Bronchial epithelial cell (primary cell): ENCODE measurements at regions not wholly inside any gene's neighbourhood (a gene's known extent, or its start where the extent isn't known, plus 50 kb on each side); places are given as distances from the start of the nearest gene placed in this dataset.

Source experiments
- DNase-seq: peaks from one replicate; pipeline ENCODE4 v3.0.0-alpha.2; 2010; ENCODE audit warnings: low read depth
- FAIRE-seq: peaks from 2 replicates; lab custom pipeline; 2011; peaks lifted over from hg19 to GRCh38; lab: Jason Lieb, UNC
- H3K27me3 ChIP-seq: 2 replicates; pipeline ENCODE4 v1.5.1; 2011; ENCODE audit warnings: low read length; ENCODE audit not compliant: control insufficient read depth, insufficient read depth
- H3K36me3 ChIP-seq: 2 replicates; pipeline ENCODE4 v1.5.1; 2011; ENCODE audit warnings: low read length; ENCODE audit not compliant: control insufficient read depth, insufficient read depth
- H3K4me3 ChIP-seq: 2 replicates; pipeline ENCODE4 v1.5.1; 2011; ENCODE audit warnings: mild to moderate bottlenecking, low read depth, low read length, control low read depth
- TF ChIP-seq, protein P1 (sequence below): IDR thresholded peaks from 2 replicates; pipeline ENCODE4 v1.5.1; 2011; ENCODE audit warnings: mild to moderate bottlenecking, moderate library complexity, low read length, control low read depth, inconsistent platforms; ENCODE audit not compliant: insufficient read depth, severe bottlenecking

DNA sequence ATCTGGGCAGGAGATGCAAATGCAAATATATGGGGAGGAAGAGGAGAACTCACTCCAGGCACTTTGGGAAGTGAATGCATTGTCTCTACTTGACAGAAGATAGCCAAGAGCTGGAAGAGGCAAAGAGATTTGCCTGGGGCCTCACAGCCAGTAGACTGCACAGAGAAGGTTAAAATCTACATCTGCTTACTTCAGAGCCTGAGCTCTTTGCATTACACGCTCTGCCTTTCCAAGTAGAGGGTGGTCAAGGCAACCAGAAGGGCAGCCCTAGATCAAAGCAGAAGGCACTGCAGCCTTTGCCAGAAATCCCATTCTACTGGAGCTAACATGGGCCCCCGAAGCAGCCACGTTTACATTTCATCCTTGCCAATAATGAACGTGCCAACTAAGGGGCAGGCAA, 407.2 kb upstream of the CCL2 start:
- no peak for FAIRE-seq
- no peak for DNase-seq
- Histone ChIP-seq H3K36me3 (no peaks in the 10 kb centered on the region), H3K27me3 (no peaks in the 10 kb centered on the region), H3K4me3 (no peak overlapping the region)
- TF ChIP-seq, protein P1, sequence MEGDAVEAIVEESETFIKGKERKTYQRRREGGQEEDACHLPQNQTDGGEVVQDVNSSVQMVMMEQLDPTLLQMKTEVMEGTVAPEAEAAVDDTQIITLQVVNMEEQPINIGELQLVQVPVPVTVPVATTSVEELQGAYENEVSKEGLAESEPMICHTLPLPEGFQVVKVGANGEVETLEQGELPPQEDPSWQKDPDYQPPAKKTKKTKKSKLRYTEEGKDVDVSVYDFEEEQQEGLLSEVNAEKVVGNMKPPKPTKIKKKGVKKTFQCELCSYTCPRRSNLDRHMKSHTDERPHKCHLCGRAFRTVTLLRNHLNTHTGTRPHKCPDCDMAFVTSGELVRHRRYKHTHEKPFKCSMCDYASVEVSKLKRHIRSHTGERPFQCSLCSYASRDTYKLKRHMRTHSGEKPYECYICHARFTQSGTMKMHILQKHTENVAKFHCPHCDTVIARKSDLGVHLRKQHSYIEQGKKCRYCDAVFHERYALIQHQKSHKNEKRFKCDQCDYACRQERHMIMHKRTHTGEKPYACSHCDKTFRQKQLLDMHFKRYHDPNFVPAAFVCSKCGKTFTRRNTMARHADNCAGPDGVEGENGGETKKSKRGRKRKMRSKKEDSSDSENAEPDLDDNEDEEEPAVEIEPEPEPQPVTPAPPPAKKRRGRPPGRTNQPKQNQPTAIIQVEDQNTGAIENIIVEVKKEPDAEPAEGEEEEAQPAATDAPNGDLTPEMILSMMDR, result no peak

DNA sequence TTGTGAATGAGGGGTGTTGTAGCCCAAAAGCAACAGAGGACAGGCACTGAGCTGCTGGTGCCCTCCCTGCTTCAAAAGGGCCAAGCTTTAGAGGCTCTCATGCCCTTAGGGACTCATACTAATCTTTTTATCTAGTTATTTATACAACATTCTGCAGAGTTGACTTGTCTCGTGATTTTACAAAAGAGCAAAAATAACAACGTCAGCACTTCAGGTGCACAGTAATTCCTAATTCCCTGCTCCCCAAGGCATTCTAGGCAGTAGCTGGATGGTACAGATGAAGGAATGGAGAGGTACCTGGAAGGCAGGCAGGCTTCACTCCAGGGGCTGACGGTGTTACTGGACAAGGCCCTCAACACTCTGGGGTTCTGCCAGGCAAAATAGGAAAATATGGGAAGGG, 406.7 kb upstream of the CCL2 start:
- Histone ChIP-seq H3K27me3 (no peaks in the 10 kb centered on the region), H3K4me3 (no peak overlapping the region), H3K36me3 (no peaks in the 10 kb centered on the region)
- FAIRE-seq (no peak), DNase-seq (no peak)
- TF ChIP-seq, protein P1, result no peak

DNA sequence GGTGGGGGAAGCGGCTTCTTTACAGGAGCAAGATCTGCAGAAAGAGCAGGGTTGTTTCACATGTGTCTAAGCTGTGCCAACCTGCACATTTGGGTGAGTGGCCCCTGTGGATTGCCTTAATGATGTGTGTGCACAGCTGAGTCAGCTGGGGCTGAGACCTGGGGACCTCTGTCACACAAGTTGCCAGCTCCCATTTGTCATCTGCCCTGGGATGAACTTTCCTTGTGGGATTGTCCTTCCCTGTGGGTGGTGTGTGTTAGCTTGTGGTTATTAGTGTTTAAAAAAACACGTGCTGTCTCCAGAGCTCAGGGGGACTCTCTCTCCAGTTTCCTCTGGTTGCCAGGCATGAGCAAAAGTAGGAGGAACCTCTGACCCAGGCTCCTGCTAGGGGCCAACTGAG, 400.5 kb upstream of the CCL2 start:
- no peaks in the 10 kb centered on the region for H3K36me3 ChIP-seq
- DNase-seq (no peak), FAIRE-seq (peak; percentile 64)
- TF ChIP-seq, protein P1, result no peak
- no peak overlapping the region for H3K4me3 ChIP-seq
- no peaks in the 10 kb centered on the region for H3K27me3 ChIP-seq

DNA sequence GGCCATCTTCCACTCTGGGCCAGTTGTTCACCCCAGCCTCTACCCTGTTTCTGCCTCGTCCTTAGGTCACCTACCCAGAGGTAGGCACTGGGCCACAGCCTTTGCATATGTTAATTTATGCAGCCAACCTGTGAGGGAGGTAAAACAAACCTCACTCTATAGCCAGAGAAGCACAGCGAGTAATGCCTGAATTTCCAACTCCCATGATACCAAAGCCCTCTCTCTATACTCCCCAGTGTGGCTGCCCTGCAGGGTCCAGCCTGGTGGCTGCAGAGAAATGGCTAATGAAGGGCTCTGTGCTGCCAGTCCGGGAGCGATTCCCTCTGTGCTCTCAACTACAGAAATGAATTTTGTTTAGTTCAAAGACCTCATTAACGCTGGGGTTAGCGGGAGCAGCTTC, 397.0 kb upstream of the CCL2 start:
- Histone ChIP-seq H3K27me3 (no peaks in the 10 kb centered on the region), H3K4me3 (no peak overlapping the region), H3K36me3 (no peaks in the 10 kb centered on the region)
- FAIRE-seq, result no peak
- TF ChIP-seq, protein P1, result no peak
- DNase-seq, result no peak

DNA sequence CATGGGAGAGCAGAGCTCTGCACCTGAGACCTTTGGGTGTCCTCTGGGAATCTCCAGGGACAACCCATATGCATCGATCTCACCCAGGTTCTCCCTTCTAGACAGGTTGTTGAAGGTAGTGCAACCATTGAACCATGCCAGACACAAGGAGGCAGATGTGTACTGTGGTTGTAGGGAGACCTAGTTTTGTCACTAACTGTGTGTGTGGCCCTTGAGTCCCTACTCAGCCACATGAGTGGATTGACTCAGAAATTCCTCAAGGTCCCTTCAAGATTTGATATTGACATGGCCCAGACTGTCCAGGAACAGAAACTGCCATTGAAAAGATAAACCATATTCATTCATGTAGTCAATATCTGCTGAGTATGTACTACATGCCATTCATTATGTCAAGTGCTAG, 396.4 kb upstream of the CCL2 start:
- DNase-seq (no peak), FAIRE-seq (no peak)
- no peak overlapping the region for H3K4me3 ChIP-seq
- TF ChIP-seq, protein P1, result no peak
- no peaks in the 10 kb centered on the region for H3K27me3 ChIP-seq
- H3K36me3 ChIP-seq, result no peaks in the 10 kb centered on the region

DNA sequence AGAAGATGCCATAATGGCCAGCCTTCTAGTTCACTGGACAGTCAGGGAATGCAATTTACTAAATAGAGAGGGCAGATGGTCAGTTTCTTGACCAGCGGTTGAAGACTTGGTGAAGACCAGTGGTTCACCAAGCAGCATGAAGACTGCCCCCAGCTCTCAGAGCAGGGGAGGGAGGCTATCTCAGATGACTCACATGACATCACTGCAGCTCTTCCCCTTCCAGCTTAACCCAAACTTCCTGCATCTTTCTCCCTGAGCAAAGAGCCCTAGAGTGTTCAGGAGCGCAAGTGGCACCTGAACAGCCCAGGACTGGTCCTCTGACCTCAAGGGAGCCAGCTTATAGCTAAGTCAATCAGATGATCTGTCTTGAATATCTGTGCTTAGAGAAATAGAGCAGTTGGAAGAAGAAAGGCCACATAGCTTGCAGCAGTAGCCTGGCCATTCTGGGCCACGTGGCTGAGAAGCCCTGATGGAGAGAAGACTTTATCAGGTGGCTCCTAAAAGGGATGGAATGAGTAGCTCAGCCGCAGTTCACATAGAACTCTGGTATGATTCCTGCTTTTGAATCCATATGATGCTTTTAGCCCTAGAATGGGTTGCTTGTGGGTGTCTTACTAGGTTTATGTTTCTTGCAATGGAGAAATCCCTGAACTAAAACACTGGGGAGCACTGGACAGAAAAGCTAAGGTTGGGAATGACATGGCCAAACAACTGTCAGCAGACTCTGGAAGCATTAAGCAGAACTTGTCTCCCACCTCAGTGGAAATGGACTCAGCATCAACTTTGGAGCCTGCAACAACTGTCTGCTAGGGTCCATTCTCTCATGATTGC, 392.1 kb upstream of the CCL2 start:
- Histone ChIP-seq H3K4me3 (no peak overlapping the region), H3K36me3 (no peaks in the 10 kb centered on the region), H3K27me3 (no peaks in the 10 kb centered on the region)
- TF ChIP-seq, protein P1, result no peak
- no peak for FAIRE-seq
- no peak for DNase-seq
